ENCODE measurements at regions not wholly inside any gene's neighbourhood (a gene's known extent, or its start where the extent isn't known, plus 50 kb on each side); places are given as distances from the start of the nearest gene placed in this dataset.

DNA sequence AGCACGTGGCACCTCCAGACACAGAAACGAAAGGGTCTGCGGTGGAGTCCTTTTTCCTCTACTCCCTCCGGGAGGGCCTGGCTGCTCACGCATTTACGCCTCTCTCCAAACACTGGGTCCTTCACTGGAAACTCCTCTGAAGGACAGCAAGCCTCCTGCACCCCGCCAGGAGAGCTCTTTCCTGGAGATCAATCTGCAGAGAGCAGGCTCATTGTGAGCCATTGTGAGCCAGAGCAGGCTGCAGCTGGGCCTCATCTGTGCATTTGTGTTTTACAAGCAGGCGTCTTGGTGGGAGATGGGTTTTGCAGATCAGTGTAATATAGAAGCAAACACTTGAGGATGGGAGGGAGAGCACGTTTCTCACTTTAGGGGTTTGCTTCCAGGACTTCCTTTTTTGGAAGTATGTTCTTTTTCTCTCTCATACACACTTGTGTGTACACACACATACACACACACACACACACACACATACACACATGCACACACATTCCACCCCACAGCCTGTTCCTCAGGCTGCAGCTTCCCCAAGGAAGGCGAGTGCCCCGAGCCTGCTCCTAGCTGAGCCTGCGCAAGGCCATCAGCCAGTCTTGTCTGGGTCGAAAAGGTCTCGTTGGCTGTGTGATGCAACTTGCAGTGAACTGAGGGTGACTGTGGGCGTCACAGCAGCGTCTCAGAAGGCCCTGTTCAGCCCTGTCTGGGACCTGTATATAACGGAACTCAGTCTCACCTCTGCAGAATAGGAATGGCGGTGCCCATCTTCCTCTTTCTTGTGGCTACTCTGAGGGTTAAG, 163.5 kb downstream of the GLI2 start:
- no peak for DNase-seq (ENCODE audit: low spot score)

DNA sequence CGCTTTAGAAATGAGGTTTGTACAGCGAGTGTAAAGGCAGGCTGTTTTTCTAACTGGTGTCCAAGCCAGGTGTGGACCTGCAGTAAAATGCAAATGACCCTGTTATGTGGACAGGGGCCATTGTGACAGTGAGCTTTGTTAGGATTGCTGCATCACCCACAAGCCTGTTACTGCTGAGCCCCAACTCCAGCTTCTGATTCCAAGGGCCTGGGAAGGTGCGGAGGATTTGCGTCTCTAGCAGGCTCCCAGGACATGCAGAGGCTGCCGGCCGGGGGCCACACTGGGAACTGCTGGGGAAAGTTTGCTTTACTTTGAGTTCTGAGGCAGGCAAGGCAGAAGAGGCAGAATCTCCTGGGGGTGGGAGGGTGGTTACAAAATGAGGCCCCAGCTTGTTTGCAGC, 164.1 kb downstream of the GLI2 start:
- DNase-seq (ENCODE audit: low spot score) = no peak

DNA sequence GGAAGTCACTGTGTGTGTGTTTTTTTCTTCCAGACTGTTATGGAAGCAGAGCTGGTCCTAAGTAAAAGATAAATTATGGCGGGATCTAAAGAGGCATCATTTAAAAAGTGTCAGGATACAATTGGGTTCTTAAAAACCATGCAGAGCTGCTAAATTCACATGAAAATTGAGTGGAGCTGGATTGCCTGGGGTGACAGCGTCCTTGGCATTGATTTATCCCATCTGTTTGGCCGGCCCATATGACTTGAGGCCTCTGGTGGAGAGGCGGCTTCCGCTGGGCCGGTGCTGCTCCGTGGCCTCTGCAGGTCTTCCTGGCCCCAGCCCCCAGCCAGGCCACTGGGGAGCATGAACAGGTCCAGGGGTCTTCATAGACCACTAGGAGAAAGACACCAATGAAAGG, 165.5 kb downstream of the GLI2 start:
- DNase-seq (ENCODE audit: low spot score) = no peak

DNA sequence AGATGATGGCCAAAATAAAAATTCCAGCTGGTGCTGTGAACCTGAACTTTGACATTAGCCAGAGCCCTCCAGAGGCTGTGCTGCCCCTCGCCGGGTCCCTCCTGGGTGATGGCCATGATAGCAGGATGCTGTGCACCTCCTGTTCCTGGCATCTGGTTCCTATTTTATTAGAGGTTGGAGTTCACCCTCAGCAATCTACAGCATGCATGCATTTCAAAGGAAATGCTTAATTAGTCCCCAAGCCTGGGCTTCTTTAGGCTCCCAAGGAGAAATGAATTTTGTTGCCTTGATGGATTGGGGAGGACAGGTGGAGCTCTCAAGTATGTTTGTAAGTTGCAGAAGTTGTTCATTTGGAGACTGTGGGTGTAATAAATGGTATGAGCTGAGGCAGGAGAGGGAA, 166.9 kb downstream of the GLI2 start:
- DNase-seq (ENCODE audit: low spot score) = no peak

DNA sequence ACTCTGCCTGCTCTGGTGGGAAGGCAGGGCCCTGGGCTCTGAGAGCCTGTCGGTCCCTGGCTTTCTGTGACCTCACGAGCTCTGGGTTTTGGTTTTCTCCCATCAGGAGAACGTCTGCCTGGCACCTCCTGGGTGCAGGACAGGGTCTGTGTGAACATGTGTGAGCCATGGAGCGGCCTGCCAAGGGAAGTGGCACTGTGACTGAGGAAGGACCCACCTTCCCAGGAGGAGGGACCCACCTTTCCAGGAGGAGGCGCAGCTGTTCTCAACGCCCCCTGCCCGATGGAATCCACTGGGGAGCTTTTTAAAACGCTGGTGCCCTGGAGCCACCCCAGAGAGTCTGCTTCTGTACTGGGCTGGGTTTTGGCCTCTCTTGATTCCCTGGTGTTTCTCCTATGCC, 168.7 kb downstream of the GLI2 start:
- DNase-seq (ENCODE audit: low spot score) = no peak

DNA sequence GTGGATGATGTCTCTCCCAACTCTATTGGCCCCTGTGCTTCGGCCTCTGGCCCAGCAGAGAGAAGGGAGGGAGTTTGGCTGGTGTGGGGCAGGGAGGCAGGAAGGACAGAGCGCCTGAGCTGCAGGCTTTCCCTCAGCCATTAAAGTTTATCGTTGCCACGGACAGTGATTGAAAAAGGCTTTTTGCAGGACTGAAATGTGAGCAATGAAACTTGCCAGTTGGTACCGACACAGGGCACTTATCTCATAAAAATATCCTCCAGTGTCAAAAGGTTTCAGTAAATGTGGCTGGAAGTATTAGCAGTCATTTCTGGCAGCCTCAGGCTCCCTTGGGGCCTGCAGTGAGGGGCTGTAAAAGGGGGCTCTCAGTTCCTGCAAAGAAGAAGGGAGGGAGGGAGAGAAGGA, 169.2 kb downstream of the GLI2 start:
- no peak for DNase-seq (ENCODE audit: low spot score)

DNA sequence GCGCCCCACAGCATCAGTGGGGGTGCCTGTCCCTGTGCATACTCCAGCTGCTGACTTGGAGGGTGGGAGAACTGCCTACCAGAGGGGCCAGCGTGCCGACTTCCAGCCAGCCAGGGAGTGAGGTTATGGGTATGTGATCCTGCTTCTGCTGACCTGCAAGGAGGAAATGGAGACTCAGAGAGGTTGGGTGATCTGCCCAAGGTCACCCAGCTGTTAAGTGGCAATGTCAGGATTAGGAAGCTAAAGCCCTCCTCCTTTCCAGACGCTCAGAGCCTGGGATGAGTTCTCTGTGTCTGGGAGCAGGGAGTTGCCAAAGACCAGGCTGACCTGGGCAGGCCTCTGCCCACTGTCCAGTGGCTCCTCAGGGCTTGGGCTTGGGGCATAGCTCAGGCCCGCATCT, 169.6 kb downstream of the GLI2 start:
- no peak for DNase-seq (ENCODE audit: low spot score)

DNA sequence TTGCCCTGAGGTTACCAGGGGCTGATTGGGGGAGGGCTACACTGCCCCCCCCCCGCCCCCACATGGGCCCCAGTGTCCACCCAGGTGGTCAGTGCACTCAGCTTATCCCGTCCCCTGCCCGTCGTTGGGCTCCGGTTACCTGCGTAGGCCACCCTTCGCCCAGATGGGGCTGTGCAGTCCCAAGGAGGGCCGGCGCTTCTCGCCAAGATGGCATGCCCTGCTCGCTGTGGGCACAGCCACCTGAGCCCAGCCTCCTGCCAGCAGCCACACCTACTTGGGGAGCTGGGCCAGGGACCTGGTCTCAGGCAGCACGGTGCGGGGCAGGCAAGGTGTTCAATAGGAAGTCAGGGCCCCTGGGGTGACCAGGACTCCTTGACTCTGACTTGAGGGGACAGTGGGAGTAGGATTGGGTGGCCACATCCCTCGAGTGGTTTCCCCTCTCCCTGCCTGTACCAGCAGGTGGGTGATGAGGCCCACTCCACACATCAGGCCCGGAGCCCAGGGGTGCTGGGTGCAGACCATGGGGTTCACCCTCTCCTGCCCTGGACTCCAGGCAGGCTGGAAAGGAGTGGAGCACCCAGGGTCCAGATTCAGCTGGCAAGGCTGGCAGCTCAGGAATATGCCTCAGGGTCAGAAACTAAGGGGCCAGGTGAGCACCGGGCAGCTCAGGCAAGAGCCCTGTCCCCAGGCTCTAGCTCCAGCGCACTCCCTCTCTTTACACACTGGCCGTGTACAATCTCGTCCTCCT, 170.3 kb downstream of the GLI2 start:
- DNase-seq (ENCODE audit: low spot score) = no peak

DNA sequence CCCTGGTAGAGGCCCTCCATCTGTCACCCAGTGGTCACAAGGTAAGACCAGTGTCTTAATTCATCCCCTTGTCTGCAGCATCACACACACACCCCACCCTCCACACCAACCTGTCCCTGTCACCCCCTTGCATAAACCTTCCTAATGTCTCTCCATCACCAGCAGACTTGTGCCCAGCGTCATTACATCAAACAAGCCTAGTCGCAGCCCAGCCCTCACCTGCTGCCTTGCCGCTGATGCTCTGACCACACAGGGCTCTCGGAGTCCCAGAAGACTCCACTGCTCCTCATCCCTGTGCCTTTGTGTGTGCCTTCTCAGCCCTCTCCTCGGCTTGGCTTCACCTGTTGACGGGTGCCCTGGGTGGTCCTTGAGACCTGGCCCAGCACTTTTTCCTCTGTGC, 171.2 kb downstream of the GLI2 start:
- no peak for DNase-seq (ENCODE audit: low spot score)

DNA sequence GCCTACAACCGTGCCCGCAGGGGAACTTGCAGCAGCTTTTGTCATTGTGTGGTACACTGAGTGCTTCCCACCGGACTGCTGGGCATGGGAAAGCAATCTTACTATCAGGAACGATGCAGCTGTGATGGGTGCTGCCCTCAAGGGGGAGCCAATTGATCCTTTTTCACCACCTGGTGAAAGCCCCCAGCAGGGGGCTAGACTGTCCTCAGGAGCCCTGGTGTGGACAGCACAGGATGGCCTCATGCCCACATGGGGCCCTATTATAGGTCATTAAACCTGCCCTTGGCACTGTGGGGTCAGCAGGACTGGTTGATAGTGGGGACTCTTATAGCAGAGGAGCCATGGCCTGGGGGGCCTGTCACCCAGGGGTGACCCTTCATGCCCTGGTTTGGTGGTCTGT, 172.2 kb downstream of the GLI2 start:
- DNase-seq (ENCODE audit: low spot score) = no peak

DNA sequence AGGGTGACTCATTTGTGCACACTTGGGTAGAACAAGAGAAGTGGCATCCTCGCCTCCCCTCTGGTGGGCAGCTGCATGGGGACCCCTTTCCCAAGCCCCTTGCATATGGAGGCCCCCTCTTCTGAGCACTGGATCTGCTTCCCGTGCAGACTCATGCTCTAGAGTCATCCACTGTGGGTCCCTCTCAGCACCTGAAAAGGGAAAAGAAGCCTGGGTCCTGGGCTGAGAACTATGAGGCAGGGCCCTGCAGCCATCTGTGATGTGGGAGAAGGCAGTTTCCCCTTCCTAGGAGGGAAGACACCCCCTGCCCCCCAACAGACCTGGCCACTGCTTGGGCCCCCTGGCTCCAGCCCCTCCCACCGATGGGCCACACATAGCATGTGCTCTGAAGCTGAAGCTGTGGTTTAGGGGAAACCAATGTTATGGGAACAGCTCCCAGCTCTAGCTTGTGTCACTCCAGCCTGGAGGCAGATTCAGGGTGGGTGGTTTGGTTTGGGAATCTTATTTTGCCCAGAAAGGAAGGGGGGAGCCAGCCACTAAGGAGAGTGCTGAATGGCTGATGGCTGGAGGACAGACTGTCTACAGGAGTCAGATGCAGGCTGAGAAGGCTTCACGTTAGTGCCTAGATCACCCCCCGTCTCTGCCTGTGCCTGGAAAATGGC, 172.8 kb downstream of the GLI2 start:
- no peak for DNase-seq (ENCODE audit: low spot score)

DNA sequence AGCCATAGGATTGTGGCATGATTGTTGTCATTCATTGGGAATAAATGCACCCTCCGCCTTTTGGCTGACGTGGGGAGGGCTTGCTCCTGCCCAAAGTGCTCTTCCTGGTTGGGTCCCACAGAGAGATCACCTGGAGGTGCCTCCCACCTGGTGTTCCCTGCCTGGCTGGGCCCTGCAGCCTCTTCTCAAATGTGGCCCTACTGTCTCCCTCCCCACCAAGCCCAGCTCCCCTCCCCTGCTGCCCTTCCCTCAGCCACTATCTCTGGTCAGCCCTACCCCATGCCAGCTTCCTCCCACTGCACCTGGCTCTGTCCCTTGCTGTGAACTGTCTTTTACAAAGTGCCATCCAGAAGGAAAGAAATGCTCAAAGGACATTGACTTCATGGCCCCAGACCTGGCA, 173.4 kb downstream of the GLI2 start:
- DNase-seq (ENCODE audit: low spot score) = no peak

DNA sequence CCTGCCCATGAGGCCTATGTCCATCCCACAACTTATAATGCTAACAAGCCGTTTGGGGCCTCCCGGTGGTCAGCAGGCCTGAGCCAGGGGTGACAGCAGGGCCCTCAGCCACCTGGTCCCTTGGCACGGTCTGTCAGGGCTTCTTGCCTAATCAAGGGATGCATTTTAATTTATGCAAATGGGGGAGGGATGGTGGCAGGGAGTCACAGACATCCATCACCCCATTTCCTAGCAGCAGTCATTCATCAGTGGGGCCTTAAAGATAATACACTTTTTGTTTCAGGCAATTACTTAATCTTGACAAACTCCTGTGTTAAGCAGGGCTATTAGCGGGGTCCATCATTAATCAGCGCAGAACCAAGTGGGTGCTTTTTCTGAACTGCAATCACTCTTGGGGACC, 174.5 kb downstream of the GLI2 start:
- DNase-seq (ENCODE audit: low spot score) = no peak

DNA sequence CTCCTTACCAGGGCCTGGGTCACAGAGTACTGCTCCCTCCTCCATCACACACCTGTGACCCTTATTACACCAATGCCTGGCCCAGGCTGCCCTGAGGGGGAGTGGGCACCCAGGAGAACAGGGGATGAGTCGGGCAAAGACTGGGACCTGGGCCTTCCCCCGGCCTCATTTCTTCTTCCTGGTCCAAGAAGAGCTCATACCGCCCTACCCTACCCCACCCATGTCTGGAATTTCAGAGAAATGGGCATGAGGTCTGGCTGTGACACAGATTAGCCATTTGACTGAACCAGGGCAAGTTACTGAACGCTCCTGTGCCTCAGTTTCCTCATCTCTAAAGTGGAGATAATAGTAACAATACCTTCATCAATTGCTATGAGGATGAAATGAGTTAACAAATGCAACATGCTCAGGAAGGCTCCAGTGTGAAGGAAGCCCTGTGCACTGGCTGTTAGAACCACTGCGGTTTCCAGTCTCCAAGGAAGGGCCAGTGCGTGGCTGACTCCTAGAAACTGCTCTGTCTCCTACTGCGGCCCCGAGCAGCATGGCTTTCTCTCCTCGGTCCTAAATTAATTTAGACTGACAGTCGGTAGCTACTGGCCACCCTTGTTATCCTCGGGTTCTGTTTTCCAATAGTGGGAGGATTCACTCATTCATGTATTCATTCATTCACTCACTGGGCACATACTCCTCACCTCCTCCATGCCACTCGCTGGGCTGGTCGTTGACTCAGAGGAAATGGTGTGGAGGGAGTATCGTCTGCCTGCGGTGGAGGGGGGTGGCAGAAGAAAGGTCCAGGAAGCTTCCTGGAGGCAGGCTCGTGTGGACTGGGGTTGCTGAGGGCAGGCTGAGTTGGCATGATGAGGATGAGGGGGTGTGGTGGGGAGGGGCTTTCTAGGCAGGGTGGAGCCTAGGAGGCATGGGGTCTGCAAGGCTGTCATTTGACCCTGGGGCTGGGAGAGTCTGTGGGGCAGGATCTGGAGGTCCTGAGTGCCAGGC, 175.6 kb downstream of the GLI2 start:
- DNase-seq (ENCODE audit: low spot score) = peak; percentile 81

DNA sequence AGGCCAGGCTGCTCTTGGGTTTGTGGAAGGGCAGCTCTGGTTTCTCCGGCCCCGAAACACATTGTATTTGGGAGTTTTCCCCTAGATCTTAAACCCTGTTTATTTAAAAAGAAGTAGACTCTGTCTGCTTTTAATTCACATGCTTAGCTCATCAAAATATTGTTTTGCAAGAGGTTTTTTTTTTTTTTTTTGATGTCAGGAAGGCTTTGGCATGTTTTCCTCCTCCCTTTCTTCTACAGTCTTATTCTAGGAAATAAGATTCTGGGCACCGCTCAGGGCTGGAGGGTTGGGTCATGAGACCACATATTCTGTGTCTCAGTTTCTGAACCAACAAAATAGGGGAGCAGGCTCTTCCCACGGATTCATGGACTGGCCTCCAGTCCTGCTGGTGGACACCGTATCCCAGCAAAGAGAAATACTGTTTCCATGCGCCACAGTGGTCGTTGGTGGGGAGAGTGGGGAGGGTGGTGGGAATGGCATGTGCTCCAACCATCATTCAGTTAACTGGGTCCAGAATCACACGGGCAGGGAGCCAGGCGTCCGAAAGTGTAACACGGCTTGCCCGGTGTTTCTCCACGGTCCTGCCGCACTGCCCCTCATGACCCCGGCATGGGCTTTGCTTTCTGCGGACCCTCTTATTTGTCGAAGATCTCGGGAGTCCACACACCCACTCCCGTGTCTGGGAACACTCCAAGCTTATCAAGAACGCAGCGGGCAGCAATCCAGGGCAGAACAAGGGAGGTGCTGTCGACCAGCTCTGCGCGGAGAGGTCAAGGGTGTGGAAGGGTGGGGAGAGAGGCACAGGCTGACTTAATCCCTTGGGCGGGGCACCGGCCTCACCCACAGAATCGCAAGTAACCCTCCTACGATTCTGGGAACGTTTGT, 176.7 kb downstream of the GLI2 start:
- DNase-seq (ENCODE audit: low spot score) = peak; percentile 76

DNA sequence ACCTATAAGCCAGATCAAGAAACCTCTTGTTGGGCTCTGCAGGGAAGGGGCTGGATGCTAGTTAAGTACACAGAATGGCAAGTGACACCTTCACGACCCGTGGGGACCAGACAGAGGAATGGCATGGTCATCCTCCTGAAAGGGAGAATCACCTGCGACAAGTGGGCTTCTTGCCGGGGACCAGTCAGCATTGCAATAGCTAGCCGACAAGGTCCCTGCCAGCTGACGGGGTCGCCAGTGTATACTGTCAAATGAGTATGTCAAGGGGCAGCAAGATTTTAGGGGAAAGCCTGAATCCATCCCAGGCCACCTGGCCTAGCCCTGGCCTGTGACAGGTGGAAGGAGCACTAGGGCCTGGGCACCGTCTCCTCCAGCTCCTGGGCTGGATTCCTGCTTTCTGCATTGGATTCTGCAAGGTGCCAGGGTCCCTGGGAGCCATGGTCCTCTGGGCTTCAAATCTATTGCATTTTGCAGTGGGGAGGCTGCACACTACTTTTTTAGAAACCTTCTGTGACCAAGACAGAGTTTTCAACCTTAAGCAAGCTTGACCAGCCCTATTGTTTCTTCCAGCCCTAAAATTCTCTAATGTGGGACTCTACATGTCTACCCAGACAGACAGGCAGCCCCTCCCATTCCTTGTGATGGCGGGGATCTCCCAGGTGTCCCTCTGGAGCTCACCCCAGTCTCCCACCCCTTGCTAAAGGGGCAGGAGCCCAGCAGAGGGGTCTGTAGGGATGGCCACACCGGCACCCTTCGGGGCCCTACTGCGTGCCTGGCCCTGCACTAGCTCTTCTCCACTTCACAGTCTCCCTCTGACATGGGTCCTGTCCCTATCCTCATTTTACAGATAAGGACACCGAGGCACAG, 178.5 kb downstream of the GLI2 start:
- DNase-seq (ENCODE audit: low spot score) = no peak

DNA sequence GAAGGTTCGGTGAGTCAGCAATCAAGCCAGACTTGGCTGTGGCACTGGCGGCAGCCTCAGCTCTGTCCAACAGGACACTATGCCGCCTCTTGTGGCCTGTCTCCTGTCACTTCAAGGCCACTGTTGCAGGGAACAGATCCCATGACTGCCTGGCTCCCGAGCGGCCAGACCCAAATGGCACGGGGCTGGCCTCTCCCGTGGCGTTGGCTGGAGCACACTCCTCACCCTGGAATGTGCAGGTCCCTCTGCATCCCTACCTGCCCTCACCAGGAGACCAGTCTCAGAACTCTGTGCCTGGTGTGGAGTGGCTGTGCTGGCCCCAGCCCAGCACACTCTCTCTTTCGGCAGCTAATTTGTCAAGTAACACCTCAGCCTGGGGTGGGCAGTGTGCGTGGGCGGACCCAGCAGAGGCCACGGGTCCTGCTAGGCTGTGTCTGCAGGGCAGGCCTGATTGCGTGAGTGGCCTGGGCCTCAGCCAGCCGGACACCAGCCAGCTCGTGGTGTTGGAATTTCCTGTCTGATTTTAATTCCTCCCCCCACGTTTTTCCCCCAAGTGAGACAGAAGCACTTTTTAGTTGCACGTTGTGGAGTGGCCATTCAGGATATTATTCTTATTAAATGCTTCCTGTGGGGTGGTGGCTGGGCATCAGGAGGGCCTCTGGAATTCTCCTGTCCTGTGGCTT, 179.3 kb downstream of the GLI2 start:
- peak; percentile 94 for DNase-seq (ENCODE audit: low spot score)

DNA sequence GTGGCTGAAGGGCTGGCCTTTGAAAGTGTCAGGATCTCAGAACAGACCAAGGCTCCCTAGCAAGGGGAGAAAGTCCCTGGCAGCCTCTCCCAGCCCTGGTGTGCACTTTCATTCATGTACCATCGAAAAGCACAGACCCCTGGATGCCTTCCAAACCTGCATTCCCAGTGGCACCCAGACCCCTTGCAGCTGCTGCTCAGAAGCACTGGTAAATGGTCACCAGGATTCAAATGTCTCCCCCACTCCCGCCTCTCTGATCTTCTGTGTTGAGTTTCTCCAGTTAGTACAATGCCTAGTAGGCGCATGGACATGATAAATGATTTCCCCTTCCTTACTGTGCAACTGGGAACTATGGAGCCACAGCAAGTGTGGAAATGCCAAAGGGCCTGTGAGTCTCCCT, 180.0 kb downstream of the GLI2 start:
- no peak for DNase-seq (ENCODE audit: low spot score)

DNA sequence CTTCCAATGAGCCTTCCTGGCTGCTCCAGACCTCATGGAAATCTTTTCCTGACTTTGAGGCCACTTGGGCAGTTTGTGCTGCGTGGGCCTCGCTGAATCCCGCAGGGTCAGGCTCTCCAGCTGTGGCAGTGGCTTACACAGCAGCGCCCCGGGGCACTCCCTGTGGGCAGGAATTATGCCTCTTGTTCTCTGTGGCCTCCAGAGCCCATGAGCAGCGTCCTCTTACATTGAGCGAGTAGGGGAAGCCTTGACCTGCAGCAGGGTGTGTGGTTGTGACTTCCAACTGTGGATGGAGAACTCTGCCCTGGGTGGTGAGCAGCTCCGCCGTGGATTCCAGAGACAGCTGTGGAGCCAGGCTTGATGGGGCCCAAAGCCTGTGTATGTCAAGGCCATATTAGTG, 180.8 kb downstream of the GLI2 start:
- no peak for DNase-seq (ENCODE audit: low spot score)

Measured in GM03348 (cell line).